ENCODE measurements at regions not wholly inside any gene's neighbourhood (a gene's known extent, or its start where the extent isn't known, plus 50 kb on each side); places are given as distances from the start of the nearest gene placed in this dataset.
"Not testable (repeated sequence)": the region's sequence is repeated elsewhere in the genome, so short reads cannot be mapped to it uniquely, and the experiment has no call there.

GRCh38 chr13:109940637-109941036, 154.3 kb upstream of the IRS2 start:
- Histone ChIP-seq H3K4me3 (ENCODE audit: low read length in 2 of 2) (no peak overlapping the region), H3K36me3 (ENCODE audit: control insufficient read depth in 2 of 2, insufficient read depth in 2 of 2, low read length in 2 of 2) (no peaks in the 10 kb centered on the region), H3K27me3 (ENCODE audit: control insufficient read depth in 1 of 2, insufficient read depth in 2 of 2, low read length in 2 of 2) (no peaks in the 10 kb centered on the region), H3K4me1 (ENCODE audit: control insufficient read depth, insufficient read depth, low read length) (peaks cover 8% of the 10 kb centered on the region), H3K27ac (ENCODE audit: low read length) (no peak overlapping the region), H3K9me3 (ENCODE audit: control insufficient read depth in 2 of 2, low read length in 2 of 2) (no peaks in the 10 kb centered on the region), H3K9ac (ENCODE audit: low read length in 2 of 2) (no peak overlapping the region)

DNA sequence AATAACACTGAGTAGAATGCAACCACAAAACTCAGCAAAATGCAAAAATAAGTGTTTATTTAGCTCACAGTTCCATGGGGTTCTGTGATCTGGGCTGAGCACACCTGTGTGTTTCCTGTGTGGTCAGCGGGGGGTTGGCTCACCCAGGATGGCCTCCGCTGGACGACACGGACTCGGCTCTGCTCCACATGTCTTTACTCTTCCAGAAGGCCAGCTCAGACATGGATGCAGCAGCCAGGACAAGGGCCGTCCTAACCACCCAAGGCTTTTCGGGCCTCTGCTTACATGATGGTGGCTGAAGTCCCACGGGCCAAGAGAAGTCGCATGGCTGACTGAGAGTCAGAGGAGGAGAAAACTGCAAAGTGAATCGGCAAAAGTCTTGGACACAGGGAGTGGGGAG, 153.5 kb upstream of the IRS2 start:
- Histone ChIP-seq H3K4me1 (ENCODE audit: control insufficient read depth, insufficient read depth, low read length) (peaks cover 8% of the 10 kb centered on the region), H3K27ac (ENCODE audit: low read length) (no peak overlapping the region), H3K9me3 (ENCODE audit: control insufficient read depth in 2 of 2, low read length in 2 of 2) (no peaks in the 10 kb centered on the region), H3K9ac (ENCODE audit: low read length in 2 of 2) (no peak overlapping the region), H3K4me3 (ENCODE audit: low read length in 2 of 2) (no peak overlapping the region), H3K27me3 (ENCODE audit: control insufficient read depth in 1 of 2, insufficient read depth in 2 of 2, low read length in 2 of 2) (no peaks in the 10 kb centered on the region), H3K36me3 (ENCODE audit: control insufficient read depth in 2 of 2, insufficient read depth in 2 of 2, low read length in 2 of 2) (no peaks in the 10 kb centered on the region)

GRCh38 chr13:109939180-109939579, 152.8 kb upstream of the IRS2 start:
- Histone ChIP-seq H3K9ac (ENCODE audit: low read length in 2 of 2) (no peak overlapping the region), H3K27ac (ENCODE audit: low read length) (no peak overlapping the region), H3K4me1 (ENCODE audit: control insufficient read depth, insufficient read depth, low read length) (peaks cover 8% of the 10 kb centered on the region), H3K9me3 (ENCODE audit: control insufficient read depth in 2 of 2, low read length in 2 of 2) (no peaks in the 10 kb centered on the region), H3K4me3 (ENCODE audit: low read length in 2 of 2) (no peak overlapping the region), H3K27me3 (ENCODE audit: control insufficient read depth in 1 of 2, insufficient read depth in 2 of 2, low read length in 2 of 2) (no peaks in the 10 kb centered on the region), H3K36me3 (ENCODE audit: control insufficient read depth in 2 of 2, insufficient read depth in 2 of 2, low read length in 2 of 2) (no peaks in the 10 kb centered on the region)

DNA sequence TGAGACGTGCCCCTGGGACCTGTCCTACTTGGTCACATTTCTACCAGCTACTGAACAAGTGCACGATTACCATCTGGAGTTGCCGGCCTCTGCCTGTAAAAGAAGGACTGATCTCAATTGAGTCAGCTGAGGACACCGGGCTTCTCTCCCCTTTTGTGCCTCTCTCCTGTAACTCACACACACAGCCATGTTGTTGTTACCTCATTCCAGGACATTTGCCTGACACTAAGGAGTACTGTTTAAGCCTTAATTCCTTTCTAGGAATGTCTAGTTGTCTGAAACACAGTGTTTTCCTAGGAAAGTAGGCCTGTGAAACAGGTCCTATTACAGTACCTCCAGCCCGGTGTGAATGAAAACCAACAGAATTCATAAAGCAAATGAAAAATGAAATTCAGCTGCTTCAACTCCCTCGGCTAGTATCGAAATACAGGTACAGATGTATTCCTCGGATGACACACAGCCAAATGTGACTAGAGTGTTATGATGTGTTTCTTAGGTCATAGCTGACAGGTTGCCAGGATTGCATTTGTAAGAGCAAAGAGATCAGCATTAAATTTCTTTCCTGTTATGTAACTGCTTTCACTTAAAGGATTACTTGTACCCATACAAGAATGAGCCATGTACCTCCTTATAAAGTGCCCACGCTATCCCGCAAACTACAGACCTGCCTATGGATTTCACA, 152.0 kb upstream of the IRS2 start:
- H3K36me3 ChIP-seq (ENCODE audit: control insufficient read depth in 2 of 2, insufficient read depth in 2 of 2, low read length in 2 of 2): no peaks in the 10 kb centered on the region
- no peaks in the 10 kb centered on the region for H3K27me3 ChIP-seq (ENCODE audit: control insufficient read depth in 1 of 2, insufficient read depth in 2 of 2, low read length in 2 of 2)
- H3K4me3 ChIP-seq (ENCODE audit: low read length in 2 of 2): peak overlapping the region; percentile 22 to 41
- H3K27ac ChIP-seq (ENCODE audit: low read length): peak overlapping the region; percentile 55
- H3K9ac ChIP-seq (ENCODE audit: low read length in 2 of 2): no peak overlapping the region
- peaks cover 8% of the 10 kb centered on the region for H3K4me1 ChIP-seq (ENCODE audit: control insufficient read depth, insufficient read depth, low read length)
- no peaks in the 10 kb centered on the region for H3K9me3 ChIP-seq (ENCODE audit: control insufficient read depth in 2 of 2, low read length in 2 of 2)

DNA sequence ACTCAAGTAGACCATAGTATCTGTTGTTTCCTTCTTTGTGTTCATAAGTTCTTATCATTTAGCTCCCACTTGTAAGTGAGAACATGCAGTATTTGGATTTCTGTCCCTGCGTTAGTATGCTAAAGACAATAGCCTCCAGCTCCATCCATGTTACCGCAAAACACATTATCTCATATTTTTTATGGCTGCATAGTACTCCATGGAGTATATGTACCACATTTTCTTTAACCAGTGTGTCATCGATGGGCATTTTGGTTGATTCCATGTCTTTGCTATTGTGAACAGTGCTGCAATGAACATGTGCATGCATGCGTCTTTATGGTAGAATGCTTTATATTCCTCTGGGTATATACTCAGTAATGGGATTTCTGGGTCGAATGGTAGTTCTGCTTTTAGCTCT, 148.1 kb upstream of the IRS2 start:
- not testable (repeated sequence) for H3K4me3 ChIP-seq (ENCODE audit: low read length in 2 of 2); H3K27me3 ChIP-seq (ENCODE audit: control insufficient read depth in 1 of 2, insufficient read depth in 2 of 2, low read length in 2 of 2); H3K9ac ChIP-seq (ENCODE audit: low read length in 2 of 2); H3K27ac ChIP-seq (ENCODE audit: low read length); H3K9me3 ChIP-seq (ENCODE audit: control insufficient read depth in 2 of 2, low read length in 2 of 2); H3K36me3 ChIP-seq (ENCODE audit: control insufficient read depth in 2 of 2, insufficient read depth in 2 of 2, low read length in 2 of 2); H3K4me1 ChIP-seq (ENCODE audit: control insufficient read depth, insufficient read depth, low read length)

DNA sequence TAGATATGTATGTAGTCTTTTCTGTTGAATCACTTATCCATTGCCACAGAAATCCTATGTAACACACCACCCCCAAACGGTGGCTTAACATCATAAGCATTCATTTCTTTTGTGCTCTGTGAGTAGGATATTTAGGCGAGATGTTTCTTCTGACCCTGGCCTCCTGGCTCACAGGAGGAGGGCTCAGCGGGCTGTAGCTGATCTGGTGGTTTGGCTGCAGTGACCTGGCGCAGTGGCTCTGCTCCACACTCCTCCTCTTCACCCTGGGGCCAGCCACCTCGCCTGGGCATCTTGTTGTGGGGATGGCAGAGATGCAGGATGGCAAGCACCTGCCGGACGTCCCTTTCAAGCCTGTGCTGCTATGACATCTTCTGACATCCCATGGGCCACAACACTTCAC, 147.1 kb upstream of the IRS2 start:
- no peak overlapping the region for H3K9ac ChIP-seq (ENCODE audit: low read length in 2 of 2)
- no peak overlapping the region for H3K27ac ChIP-seq (ENCODE audit: low read length)
- no peaks in the 10 kb centered on the region for H3K27me3 ChIP-seq (ENCODE audit: control insufficient read depth in 1 of 2, insufficient read depth in 2 of 2, low read length in 2 of 2)
- no peaks in the 10 kb centered on the region for H3K9me3 ChIP-seq (ENCODE audit: control insufficient read depth in 2 of 2, low read length in 2 of 2)
- peaks cover 6% of the 10 kb centered on the region for H3K4me1 ChIP-seq (ENCODE audit: control insufficient read depth, insufficient read depth, low read length)
- no peaks in the 10 kb centered on the region for H3K36me3 ChIP-seq (ENCODE audit: control insufficient read depth in 2 of 2, insufficient read depth in 2 of 2, low read length in 2 of 2)
- H3K4me3 ChIP-seq (ENCODE audit: low read length in 2 of 2): no peak overlapping the region

DNA sequence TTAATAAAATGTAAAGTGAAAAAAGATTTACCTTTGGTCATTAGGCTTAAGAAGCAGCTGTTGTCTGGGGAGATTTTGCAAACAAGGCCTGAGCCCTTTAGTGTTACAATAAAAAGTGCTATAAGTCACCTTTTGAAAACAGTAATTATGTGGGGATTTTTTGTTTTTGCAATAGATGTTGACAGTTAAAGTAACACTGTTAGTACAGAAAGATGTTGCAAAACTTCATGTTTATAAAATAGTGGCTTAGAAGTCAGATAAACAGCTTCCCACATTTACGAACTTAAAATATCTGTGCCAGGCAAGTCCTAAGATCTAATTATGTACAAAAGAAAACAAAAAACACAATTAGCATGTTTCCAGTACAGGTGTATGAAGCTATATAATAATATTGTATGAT, 138.0 kb upstream of the IRS2 start:
- Histone ChIP-seq H3K27ac (ENCODE audit: low read length) (no peak overlapping the region), H3K9ac (ENCODE audit: low read length in 2 of 2) (no peak overlapping the region), H3K36me3 (ENCODE audit: control insufficient read depth in 2 of 2, insufficient read depth in 2 of 2, low read length in 2 of 2) (no peaks in the 10 kb centered on the region), H3K4me1 (ENCODE audit: control insufficient read depth, insufficient read depth, low read length) (no peaks in the 10 kb centered on the region), H3K9me3 (ENCODE audit: control insufficient read depth in 2 of 2, low read length in 2 of 2) (no peaks in the 10 kb centered on the region), H3K4me3 (ENCODE audit: low read length in 2 of 2) (no peak overlapping the region), H3K27me3 (ENCODE audit: control insufficient read depth in 1 of 2, insufficient read depth in 2 of 2, low read length in 2 of 2) (no peaks in the 10 kb centered on the region)

DNA sequence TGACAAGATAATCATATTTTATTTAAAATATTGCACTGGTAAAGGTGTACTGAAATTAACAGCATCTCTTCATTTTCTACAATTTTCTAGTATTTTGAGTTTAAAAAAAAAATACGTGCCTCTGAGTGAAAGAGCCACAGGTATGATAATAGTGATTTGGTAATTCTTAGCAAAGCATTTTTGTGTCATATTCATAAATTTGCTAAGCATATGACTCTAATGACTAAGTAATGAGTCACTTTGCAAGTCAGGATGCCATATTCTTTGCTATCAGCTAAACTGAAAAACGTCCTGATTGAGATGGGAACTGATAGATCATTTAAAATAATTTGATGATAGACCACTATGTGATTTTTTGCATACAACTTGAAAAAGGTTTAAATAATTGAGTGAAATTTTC, 136.1 kb upstream of the IRS2 start:
- no peaks in the 10 kb centered on the region for H3K36me3 ChIP-seq (ENCODE audit: control insufficient read depth in 2 of 2, insufficient read depth in 2 of 2, low read length in 2 of 2)
- H3K9ac ChIP-seq (ENCODE audit: low read length in 2 of 2): no peak overlapping the region

GRCh38 chr13:109919715-109920375, 133.5 kb upstream of the IRS2 start:
- H3K9ac ChIP-seq (ENCODE audit: low read length in 2 of 2): no peak overlapping the region
- H3K4me3 ChIP-seq (ENCODE audit: low read length in 2 of 2): no peak overlapping the region
- no peaks in the 10 kb centered on the region for H3K36me3 ChIP-seq (ENCODE audit: control insufficient read depth in 2 of 2, insufficient read depth in 2 of 2, low read length in 2 of 2)
- no peak overlapping the region for H3K27ac ChIP-seq (ENCODE audit: low read length)
- no peaks in the 10 kb centered on the region for H3K4me1 ChIP-seq (ENCODE audit: control insufficient read depth, insufficient read depth, low read length)
- no peaks in the 10 kb centered on the region for H3K9me3 ChIP-seq (ENCODE audit: control insufficient read depth in 2 of 2, low read length in 2 of 2)
- H3K27me3 ChIP-seq (ENCODE audit: control insufficient read depth in 1 of 2, insufficient read depth in 2 of 2, low read length in 2 of 2): no peaks in the 10 kb centered on the region

More for the DNA sequence above, 136.1 kb upstream of the IRS2 start:
- H3K27ac ChIP-seq (ENCODE audit: low read length): no peak overlapping the region
- no peaks in the 10 kb centered on the region for H3K4me1 ChIP-seq (ENCODE audit: control insufficient read depth, insufficient read depth, low read length)
- no peaks in the 10 kb centered on the region for H3K9me3 ChIP-seq (ENCODE audit: control insufficient read depth in 2 of 2, low read length in 2 of 2)
- no peak overlapping the region for H3K4me3 ChIP-seq (ENCODE audit: low read length in 2 of 2)
- H3K27me3 ChIP-seq (ENCODE audit: control insufficient read depth in 1 of 2, insufficient read depth in 2 of 2, low read length in 2 of 2): no peaks in the 10 kb centered on the region

GRCh38 chr13:109918179-109918711, 131.9 kb upstream of the IRS2 start:
- H3K27ac ChIP-seq (ENCODE audit: low read length): no peak overlapping the region
- H3K27me3 ChIP-seq (ENCODE audit: control insufficient read depth in 1 of 2, insufficient read depth in 2 of 2, low read length in 2 of 2): no peaks in the 10 kb centered on the region
- no peak overlapping the region for H3K9ac ChIP-seq (ENCODE audit: low read length in 2 of 2)
- H3K9me3 ChIP-seq (ENCODE audit: control insufficient read depth in 2 of 2, low read length in 2 of 2): no peaks in the 10 kb centered on the region
- no peaks in the 10 kb centered on the region for H3K36me3 ChIP-seq (ENCODE audit: control insufficient read depth in 2 of 2, insufficient read depth in 2 of 2, low read length in 2 of 2)
- no peak overlapping the region for H3K4me3 ChIP-seq (ENCODE audit: low read length in 2 of 2)
- H3K4me1 ChIP-seq (ENCODE audit: control insufficient read depth, insufficient read depth, low read length): no peaks in the 10 kb centered on the region

DNA sequence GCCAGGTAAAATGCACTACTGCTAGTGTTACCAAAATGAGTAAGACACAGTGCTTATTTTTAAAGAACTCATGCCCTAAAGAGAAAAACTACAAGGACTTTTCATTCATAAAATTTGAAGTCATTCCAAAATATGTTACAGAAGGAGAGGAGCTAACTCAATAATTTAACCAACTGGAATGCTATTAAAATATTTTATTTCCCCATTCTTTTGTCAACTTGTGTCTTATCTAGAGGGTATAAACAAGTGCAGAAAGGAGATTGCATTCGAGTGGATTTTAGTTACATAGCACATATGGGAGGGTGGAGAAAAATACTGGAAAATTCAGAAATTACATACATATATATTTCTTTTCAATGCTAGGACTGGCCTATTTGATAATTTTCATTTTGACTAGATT, 131.0 kb upstream of the IRS2 start:
- H3K4me1 ChIP-seq (ENCODE audit: control insufficient read depth, insufficient read depth, low read length): no peaks in the 10 kb centered on the region
- no peak overlapping the region for H3K4me3 ChIP-seq (ENCODE audit: low read length in 2 of 2)
- H3K9me3 ChIP-seq (ENCODE audit: control insufficient read depth in 2 of 2, low read length in 2 of 2): no peaks in the 10 kb centered on the region
- no peaks in the 10 kb centered on the region for H3K27me3 ChIP-seq (ENCODE audit: control insufficient read depth in 1 of 2, insufficient read depth in 2 of 2, low read length in 2 of 2)
- no peak overlapping the region for H3K27ac ChIP-seq (ENCODE audit: low read length)
- no peak overlapping the region for H3K9ac ChIP-seq (ENCODE audit: low read length in 2 of 2)
- H3K36me3 ChIP-seq (ENCODE audit: control insufficient read depth in 2 of 2, insufficient read depth in 2 of 2, low read length in 2 of 2): no peaks in the 10 kb centered on the region
